NCI-H460 (cell line): ENCODE measurements at regions not wholly inside any gene's neighbourhood (a gene's known extent, or its start where the extent isn't known, plus 50 kb on each side); places are given as distances from the start of the nearest gene placed in this dataset.
"Not testable (repeated sequence)": the region's sequence is repeated elsewhere in the genome, so short reads cannot be mapped to it uniquely, and the experiment has no call there.

Experiments used
- DNase-seq: peaks from one replicate; pipeline ENCODE4 v3.0.0-alpha.2; 2016; ENCODE audit warnings: low read depth; ENCODE audit errors: extremely low read depth

DNA sequence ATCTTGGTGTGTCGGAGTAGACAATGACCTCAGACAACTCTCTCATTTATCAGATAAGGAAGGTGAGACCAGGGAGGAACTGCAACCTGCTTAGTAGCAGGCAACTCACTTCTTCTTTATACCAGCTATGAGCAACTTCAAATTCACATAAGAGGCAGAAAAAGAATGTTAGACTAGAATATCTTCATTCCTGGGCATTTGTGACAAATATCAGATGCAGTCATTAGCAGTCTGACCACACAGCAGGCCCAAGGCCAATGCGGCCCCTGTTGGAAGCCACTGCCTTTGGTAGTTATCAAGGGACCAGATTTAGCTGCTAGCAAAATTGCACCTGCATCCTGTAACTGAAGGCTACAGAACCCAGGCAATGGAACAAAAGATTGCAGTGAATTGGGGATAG is 219.2 kb upstream of the RASGEF1B start:
- DNase-seq = no peak

GRCh38 chr4:81688085-81688484 is 216.4 kb upstream of the RASGEF1B start:
- no peak for DNase-seq

GRCh38 chr4:81687471-81687870 is 215.8 kb upstream of the RASGEF1B start:
- no peak for DNase-seq

- DNase-seq = no peak
These were observed 213.4 kb upstream of the RASGEF1B start for GRCh38 chr4:81685104-81685503.

DNA sequence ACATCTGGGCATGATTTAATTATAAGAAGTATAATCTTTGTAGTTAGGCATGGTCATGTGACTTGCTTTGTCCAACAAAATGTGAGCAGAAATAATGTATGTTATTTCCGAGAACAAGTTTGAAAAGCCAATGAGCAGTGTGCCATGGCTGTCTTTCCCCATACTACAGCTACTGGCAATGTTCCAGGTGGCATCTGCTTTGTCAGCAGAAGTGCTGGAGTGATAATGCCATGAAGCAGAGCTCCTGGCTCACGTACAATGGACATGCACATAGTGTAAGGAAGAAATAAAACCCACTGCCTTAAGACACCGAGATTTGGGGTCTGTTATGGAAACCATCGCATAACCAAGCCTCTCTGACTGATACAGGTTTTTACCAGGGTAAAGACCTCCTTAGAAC is 212.6 kb upstream of the RASGEF1B start:
- DNase-seq = no peak

DNA sequence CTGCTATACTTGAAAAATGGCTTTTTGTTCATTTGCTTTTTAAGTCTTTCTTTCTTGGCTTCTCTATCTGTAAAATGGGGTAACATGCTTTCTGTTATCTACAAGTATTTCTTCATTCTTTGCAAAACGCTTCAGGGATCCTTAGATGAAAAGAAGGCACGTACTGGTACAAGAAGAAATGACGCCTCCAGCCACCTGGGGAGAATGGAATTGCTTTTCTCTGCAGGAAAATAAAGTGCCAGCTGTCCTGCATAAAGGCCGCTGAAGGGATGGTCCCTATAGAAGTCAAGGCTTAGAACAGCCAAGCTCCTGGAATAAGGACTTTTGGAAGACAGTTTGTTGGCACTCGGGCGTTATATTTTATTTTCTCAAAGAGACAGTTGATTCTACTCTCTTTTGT is 210.8 kb upstream of the RASGEF1B start:
- DNase-seq = no peak

DNA sequence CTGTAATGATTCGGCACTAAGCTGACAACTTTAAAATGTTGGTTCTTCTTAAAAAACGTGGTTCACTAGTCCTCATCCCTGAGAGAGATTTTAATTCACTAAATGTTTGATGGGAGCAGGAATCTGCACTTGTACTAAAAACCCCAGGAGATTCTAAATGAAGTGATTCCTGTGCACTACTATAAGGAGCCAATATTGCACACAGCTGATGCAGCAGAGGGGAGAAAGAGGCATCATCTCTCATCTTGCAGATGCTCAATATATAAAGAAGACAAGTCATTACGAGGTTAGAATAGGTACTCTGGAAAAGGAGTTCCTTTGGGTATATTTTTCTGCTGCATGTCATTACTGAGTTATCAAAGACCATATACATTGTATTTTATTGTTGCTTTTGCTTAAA is 207.6 kb upstream of the RASGEF1B start:
- DNase-seq = no peak

- no peak for DNase-seq
These were observed 207.1 kb upstream of the RASGEF1B start for GRCh38 chr4:81678801-81679200.

- no peak for DNase-seq
These were observed 204.8 kb upstream of the RASGEF1B start for GRCh38 chr4:81676537-81676936.

- DNase-seq = no peak
These were observed 204.2 kb upstream of the RASGEF1B start for GRCh38 chr4:81675791-81676393.

DNA sequence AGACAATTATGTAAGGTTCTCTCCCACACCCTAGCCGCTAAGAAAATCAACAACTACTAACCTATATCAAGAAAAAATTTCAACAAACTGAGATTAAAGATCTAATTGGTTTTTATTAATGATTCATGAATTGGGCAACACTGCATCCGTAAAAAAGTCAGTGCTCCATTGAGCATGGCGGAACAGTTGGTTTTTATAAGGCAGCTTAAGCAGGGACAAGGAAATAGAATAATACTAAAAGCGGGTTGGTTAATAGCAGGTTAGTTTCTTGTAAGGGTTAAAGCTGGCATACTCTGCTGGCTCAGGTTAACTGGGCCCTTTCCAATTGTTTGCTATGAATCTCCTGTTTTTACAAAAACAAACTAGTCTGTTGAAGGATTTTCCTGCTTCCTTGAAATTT is 202.3 kb upstream of the RASGEF1B start:
- no peak for DNase-seq

GRCh38 chr4:81668328-81668727 is 196.6 kb upstream of the RASGEF1B start:
- DNase-seq = not testable (repeated sequence)

GRCh38 chr4:81667539-81667938 is 195.8 kb upstream of the RASGEF1B start:
- DNase-seq = no peak

DNA sequence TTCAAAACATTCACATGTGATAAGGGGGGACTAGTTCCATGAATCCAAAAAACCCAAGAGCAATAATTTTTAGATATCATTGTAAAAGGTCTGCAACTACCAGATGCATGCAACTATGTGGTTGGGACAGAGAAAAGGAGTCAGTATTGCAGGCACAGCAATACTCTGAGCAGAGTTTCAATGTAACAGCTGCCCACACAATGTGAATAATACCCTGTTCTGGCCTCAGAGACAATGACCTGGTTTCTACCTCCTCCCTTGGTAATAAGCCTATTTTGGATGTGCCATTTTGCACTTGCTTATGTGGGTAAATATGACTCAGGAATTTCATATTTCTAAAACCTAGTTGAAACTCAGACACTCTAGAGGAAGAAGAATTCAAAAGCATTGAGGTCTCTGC is 194.8 kb upstream of the RASGEF1B start:
- DNase-seq = no peak

- DNase-seq = no peak
These were observed 193.9 kb upstream of the RASGEF1B start for GRCh38 chr4:81665649-81666048.

DNA sequence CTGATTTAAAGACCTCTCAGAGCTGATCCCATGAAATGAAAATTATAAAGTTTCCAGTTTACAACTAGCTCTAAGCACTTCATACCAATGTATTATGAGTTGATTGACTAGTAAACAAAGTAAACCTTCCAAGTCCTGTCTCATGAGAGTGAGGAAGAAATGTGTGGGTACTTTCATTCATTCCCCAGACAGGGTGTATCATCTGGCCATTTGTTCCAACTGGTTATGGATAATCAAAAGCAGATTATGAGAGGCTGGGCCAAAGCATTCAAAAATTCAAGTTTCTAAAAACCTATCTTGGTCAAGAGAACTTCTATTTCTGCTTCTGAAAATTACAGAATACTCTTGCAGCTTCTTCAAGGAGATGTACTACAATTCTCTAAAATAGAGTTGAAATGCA is 193.3 kb upstream of the RASGEF1B start:
- no peak for DNase-seq

- DNase-seq = no peak
These were observed 192.4 kb upstream of the RASGEF1B start for GRCh38 chr4:81664079-81664478.

DNA sequence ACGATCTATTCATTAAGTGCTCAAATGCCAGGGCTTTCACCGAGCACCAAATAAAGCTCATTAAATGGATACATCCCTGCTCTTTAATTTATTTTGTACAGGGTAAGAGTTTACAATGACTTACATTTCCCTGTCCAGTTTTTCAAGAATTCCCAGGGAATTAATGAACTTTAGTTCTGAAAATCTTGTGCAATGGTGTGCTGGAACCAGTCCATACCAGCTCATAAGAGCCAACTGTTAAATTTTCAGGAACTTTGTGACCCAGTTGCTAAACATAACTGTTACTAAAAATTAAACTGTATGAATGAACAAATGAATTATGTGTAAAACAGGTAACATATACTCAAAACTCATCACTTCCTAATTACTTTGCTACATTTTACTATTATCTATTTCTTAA is 191.7 kb upstream of the RASGEF1B start:
- no peak for DNase-seq

GRCh38 chr4:81659051-81659450 is 187.3 kb upstream of the RASGEF1B start:
- no peak for DNase-seq

GRCh38 chr4:81652069-81652478 is 180.4 kb upstream of the RASGEF1B start:
- DNase-seq = no peak

GRCh38 chr4:81651243-81651899 is 179.7 kb upstream of the RASGEF1B start:
- DNase-seq = no peak

GRCh38 chr4:81650606-81651242 is 179.0 kb upstream of the RASGEF1B start:
- peak; percentile 9 for DNase-seq
